ENCODE measurements at regions not wholly inside any gene's neighbourhood (a gene's known extent, or its start where the extent isn't known, plus 50 kb on each side); places are given as distances from the start of the nearest gene placed in this dataset.

- TF ChIP-seq, protein P1, sequence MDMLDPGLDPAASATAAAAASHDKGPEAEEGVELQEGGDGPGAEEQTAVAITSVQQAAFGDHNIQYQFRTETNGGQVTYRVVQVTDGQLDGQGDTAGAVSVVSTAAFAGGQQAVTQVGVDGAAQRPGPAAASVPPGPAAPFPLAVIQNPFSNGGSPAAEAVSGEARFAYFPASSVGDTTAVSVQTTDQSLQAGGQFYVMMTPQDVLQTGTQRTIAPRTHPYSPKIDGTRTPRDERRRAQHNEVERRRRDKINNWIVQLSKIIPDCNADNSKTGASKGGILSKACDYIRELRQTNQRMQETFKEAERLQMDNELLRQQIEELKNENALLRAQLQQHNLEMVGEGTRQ (IDR thresholded peaks at IDR 0.05): no peak
These were observed 254.6 kb upstream of the SOX14 start (continued) for GRCh38 chr3:137509354-137510045.

GRCh38 chr3:137511655-137512054 is 252.5 kb upstream of the SOX14 start:
- CTCF ChIA-PET: no interaction called here
- ATAC-seq (no peak), DNase-seq (ENCODE audit: low read depth in 1 of 2, low spot score in 1 of 2) (no peak), FAIRE-seq (no peak)
- Histone ChIP-seq H3K27ac (no peak overlapping the region), H3K4me3 (no peak overlapping the region), H3K9me3 (no peaks in the 10 kb centered on the region), H3K4me1 (no peaks in the 10 kb centered on the region), H3K4me2 (no peak overlapping the region)
- no peak for TF ChIP-seq SMC3 (IDR thresholded peaks at IDR 0.05)
- 0% methylated on average over 1 of the region's 1 CpG for WGBS (ENCODE audit: missing lambda C conversion rate)
- POLR2A ChIA-PET: no interaction called here

DNA sequence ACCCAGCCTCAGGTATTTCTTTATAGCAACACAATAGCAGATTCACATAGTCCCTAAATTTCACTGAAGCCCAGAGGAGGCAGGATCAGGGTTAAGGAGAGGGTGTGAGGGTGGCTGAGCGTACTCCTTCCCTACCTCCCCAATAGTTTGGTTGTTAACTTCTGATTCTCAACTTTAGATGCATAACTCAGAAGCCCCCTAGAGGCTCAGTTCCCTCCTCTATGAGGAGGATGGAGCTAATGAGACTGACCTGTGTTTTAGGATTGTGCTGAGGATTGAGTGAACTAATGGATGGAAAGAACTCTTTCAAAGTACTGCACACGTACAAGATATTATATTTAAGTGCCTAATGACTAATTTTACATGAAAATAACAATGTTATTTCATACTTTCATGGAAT is 249.3 kb upstream of the SOX14 start:
- 0% methylated on average over 2 of the region's 2 CpGs for WGBS (ENCODE audit: missing lambda C conversion rate)
- CTCF ChIA-PET: no interaction called here
- ATAC-seq (no peak), FAIRE-seq (no peak), DNase-seq (ENCODE audit: low read depth in 1 of 2, low spot score in 1 of 2) (no peak)
- Histone ChIP-seq H3K27ac (no peak overlapping the region), H3K9me3 (no peaks in the 10 kb centered on the region), H3K4me3 (no peak overlapping the region), H3K4me2 (no peak overlapping the region), H3K4me1 (no peaks in the 10 kb centered on the region)
- POLR2A ChIA-PET: no interaction called here
- TF ChIP-seq, protein P2, sequence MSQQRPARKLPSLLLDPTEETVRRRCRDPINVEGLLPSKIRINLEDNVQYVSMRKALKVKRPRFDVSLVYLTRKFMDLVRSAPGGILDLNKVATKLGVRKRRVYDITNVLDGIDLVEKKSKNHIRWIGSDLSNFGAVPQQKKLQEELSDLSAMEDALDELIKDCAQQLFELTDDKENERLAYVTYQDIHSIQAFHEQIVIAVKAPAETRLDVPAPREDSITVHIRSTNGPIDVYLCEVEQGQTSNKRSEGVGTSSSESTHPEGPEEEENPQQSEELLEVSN (IDR thresholded peaks at IDR 0.05; ENCODE audit: borderline replicate concordance, low read depth): no peak
- TF ChIP-seq BHLHE40 (IDR thresholded peaks at IDR 0.05; ENCODE audit: low read depth, low read length) (no peak), SMC3 (IDR thresholded peaks at IDR 0.05) (no peak)
- TF ChIP-seq, protein P3, sequence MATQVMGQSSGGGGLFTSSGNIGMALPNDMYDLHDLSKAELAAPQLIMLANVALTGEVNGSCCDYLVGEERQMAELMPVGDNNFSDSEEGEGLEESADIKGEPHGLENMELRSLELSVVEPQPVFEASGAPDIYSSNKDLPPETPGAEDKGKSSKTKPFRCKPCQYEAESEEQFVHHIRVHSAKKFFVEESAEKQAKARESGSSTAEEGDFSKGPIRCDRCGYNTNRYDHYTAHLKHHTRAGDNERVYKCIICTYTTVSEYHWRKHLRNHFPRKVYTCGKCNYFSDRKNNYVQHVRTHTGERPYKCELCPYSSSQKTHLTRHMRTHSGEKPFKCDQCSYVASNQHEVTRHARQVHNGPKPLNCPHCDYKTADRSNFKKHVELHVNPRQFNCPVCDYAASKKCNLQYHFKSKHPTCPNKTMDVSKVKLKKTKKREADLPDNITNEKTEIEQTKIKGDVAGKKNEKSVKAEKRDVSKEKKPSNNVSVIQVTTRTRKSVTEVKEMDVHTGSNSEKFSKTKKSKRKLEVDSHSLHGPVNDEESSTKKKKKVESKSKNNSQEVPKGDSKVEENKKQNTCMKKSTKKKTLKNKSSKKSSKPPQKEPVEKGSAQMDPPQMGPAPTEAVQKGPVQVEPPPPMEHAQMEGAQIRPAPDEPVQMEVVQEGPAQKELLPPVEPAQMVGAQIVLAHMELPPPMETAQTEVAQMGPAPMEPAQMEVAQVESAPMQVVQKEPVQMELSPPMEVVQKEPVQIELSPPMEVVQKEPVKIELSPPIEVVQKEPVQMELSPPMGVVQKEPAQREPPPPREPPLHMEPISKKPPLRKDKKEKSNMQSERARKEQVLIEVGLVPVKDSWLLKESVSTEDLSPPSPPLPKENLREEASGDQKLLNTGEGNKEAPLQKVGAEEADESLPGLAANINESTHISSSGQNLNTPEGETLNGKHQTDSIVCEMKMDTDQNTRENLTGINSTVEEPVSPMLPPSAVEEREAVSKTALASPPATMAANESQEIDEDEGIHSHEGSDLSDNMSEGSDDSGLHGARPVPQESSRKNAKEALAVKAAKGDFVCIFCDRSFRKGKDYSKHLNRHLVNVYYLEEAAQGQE (IDR thresholded peaks at IDR 0.05): no peak

- WGBS (ENCODE audit: missing lambda C conversion rate): 2% methylated on average over 5 of the region's 5 CpGs
- POLR2A ChIA-PET: no interaction called here
- no peak for ATAC-seq
- no peaks in the 10 kb centered on the region for H3K9me3 ChIP-seq
- TF ChIP-seq EHMT2 (IDR thresholded peaks at IDR 0.05; ENCODE audit: low read depth): no peak
- TF ChIP-seq, protein P4, sequence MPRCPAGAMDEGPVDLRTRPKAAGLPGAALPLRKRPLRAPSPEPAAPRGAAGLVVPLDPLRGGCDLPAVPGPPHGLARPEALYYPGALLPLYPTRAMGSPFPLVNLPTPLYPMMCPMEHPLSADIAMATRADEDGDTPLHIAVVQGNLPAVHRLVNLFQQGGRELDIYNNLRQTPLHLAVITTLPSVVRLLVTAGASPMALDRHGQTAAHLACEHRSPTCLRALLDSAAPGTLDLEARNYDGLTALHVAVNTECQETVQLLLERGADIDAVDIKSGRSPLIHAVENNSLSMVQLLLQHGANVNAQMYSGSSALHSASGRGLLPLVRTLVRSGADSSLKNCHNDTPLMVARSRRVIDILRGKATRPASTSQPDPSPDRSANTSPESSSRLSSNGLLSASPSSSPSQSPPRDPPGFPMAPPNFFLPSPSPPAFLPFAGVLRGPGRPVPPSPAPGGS (IDR thresholded peaks at IDR 0.05): no peak
- H3K27ac ChIP-seq: no peak overlapping the region
- H3K4me3 ChIP-seq: no peak overlapping the region
- no peaks in the 10 kb centered on the region for H3K4me1 ChIP-seq
- no peak for FAIRE-seq
- H3K4me2 ChIP-seq: no peak overlapping the region
- DNase-seq (ENCODE audit: low read depth in 1 of 2, low spot score in 1 of 2): no peak
- CTCF ChIA-PET: no interaction called here
These were observed 244.5 kb upstream of the SOX14 start for GRCh38 chr3:137519602-137520001.

- no peak overlapping the region for H3K4me2 ChIP-seq
- FAIRE-seq: no peak
- H3K4me1 ChIP-seq: no peaks in the 10 kb centered on the region
- no peak overlapping the region for H3K4me3 ChIP-seq
- ChIA-PET CTCF (no interaction called here), POLR2A (no interaction called here)
- no peaks in the 10 kb centered on the region for H3K9me3 ChIP-seq
- no peak overlapping the region for H3K27ac ChIP-seq
- DNase-seq (ENCODE audit: low read depth in 1 of 2, low spot score in 1 of 2): no peak
- no peak for ATAC-seq
- WGBS (ENCODE audit: missing lambda C conversion rate): 22% methylated on average over 1 of the region's 1 CpG
- TF ChIP-seq RNF2 (IDR thresholded peaks at IDR 0.05; ENCODE audit: borderline replicate concordance, low read depth) (no peak), GATA3 (IDR thresholded peaks at IDR 0.05; ENCODE audit: borderline replicate concordance) (no peak), EHMT2 (IDR thresholded peaks at IDR 0.05; ENCODE audit: low read depth) (no peak), BHLHE40 (IDR thresholded peaks at IDR 0.05; ENCODE audit: low read depth, low read length) (no peak), HOXB13 (CRISPR knock-in tag; IDR thresholded peaks at IDR 0.05; ENCODE audit: low read depth) (no peak), KDM1A (IDR thresholded peaks at IDR 0.05; ENCODE audit: low read depth) (no peak), EP300 (IDR thresholded peaks at IDR 0.05) (no peak), KDM5A (IDR thresholded peaks at IDR 0.05) (no peak), TP53 (CRISPR knock-in tag; IDR thresholded peaks at IDR 0.05) (no peak), HOXB5 (CRISPR knock-in tag; IDR thresholded peaks at IDR 0.05) (no peak), PHF8 (IDR thresholded peaks at IDR 0.05; ENCODE audit: borderline replicate concordance, low read depth) (no peak), ZFP36 (IDR thresholded peaks at IDR 0.05; ENCODE audit: borderline replicate concordance, partially characterized antibody) (no peak)
- TF ChIP-seq, protein P5, sequence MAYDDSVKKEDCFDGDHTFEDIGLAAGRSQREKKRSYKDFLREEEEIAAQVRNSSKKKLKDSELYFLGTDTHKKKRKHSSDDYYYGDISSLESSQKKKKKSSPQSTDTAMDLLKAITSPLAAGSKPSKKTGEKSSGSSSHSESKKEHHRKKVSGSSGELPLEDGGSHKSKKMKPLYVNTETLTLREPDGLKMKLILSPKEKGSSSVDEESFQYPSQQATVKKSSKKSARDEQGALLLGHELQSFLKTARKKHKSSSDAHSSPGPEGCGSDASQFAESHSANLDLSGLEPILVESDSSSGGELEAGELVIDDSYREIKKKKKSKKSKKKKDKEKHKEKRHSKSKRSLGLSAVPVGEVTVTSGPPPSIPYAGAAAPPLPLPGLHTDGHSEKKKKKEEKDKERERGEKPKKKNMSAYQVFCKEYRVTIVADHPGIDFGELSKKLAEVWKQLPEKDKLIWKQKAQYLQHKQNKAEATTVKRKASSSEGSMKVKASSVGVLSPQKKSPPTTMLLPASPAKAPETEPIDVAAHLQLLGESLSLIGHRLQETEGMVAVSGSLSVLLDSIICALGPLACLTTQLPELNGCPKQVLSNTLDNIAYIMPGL (CRISPR knock-in tag; IDR thresholded peaks at IDR 0.05; ENCODE audit: borderline replicate concordance): no peak
- TF ChIP-seq, protein P1 (IDR thresholded peaks at IDR 0.05): no peak
These were observed 239.4 kb upstream of the SOX14 start for GRCh38 chr3:137524751-137525150.

Measured in A549 (cell line).